HL-60/S4 treated with retinoic acid at 250 ng/mL for 4 days and 3 days (cell line): ENCODE measurements at regions not wholly inside any gene's neighbourhood (a gene's known extent, or its start where the extent isn't known, plus 50 kb on each side); places are given as distances from the start of the nearest gene placed in this dataset.

Source experiments
- in situ Hi-C: fragments of 300-500 bp; cut with MboI; formaldehyde crosslinking; loops from 2 replicates; pipeline ENCODE4 v1.7.0; 2022; ENCODE audit warnings: low sequenced_read_pairs

DNA sequence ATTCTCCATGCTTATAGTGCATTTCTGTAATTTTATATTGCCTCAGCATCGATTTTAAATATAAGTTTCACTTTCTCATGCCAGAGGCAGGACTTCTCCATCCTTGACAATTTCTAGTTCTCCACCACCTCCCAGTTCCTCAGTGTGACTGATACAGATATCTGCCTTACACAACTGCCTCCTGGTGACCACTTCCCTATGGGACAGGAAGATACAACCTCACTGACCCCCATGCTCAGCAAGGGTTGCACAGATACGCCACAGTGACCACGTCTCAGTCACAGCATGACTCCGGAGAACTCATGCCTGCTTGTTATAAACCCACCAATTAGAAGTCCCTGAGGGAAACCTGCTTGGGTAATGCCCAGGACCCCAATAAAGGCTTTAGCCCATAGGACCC lies 284.0 kb upstream of the MC4R start:
- in situ Hi-C loops: no loop called here

DNA sequence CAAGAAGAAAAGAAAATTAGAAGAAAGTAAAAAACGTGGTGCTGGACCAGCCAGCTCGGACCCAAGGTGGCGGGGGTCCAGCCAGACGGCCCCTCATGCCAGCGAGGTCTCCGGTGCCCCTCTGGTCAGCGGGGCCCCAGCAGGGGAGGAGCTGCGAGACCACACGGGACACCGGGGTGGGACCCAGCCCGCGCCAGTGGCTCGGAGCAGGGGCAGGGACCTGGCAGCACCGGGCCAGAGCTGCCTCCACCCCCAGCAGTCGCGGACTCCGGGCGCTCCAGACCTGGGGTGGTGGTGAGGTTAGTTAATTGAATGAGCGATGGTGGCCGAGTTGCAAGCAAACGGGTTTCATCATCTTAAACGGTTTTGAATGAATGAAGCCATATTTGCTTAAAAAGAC lies 289.9 kb upstream of the MC4R start:
- in situ Hi-C loops: no loop called here

DNA sequence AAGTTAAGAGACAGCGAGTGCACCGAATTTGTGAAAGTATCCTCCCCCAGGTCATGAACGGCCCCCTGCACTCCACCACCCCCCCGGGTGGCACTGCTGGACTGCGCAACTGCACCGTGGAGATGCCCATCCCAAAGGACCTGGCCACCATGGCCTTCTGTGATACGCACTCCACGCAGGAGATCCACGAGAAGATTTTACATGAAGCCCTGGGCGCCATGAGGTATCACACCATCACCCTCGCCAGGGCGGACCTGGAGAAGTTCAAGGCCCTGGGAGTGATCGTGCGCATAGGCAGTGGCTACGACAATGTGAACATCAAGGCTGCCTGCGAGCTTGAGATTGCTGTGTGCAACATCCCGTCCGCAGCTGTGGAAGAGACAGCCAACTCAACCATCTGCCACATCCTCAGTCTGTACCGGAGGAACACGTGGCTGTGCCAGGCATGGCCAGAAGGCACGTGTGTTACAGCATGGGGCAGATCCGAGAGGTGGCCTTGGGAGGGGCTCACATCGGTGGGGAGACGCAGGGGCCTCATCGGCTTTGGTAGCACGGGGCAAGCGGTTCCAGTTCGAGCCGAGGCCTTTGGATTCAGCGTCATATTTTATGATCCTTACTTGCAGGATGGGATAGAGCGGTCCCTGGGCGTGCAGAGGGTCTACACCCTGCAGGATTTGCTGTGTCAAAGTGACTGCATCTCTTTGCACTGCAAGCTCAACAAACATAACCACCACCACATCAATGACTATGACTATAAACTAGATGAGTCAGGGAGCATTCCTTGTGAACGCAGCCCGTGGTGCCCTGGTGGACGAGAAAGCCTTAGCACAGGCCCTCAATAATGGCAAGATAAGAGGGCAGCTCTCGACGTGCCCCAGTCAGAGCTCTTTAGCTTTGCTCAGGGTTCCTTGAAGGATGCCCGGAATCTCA lies 290.8 kb upstream of the MC4R start:
- in situ Hi-C loops: no loop called here

DNA sequence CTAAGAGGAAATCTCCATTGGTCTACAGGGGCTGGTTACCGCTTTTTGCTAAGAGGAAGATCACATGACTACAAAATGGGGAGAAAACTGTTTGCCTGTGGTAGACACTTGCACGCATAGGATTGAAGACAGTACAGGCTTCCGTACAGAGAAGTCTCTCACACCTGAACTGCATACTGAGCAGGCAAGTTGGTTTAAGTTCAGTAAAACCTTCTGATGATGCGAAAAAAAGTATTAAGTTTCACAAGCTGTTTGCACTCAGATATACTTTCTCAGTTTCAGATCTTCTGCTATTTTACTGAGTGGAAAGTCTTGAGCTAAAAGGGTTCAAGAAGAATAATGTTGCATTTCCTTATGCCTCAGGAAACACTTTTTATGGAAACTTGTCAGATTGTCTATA lies 292.2 kb upstream of the MC4R start:
- in situ Hi-C loops: no loop called here

DNA sequence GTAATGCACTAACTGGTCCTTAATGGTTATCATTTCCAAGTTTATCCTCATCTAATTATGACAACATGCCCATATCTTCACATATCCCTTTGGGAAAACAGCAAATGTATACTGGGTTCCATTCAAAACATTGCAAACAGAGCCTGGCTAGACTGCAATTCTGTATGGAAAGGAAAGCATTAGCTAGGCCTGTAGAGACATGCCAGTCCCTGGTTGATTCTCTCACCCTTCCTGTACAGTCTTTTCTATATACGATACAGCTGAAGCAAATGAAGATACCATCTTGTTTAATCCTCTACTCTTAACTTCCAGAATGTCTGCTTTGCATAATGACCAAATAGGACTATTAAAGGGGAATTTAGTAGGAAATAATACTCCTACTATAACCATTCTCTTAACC lies 294.4 kb upstream of the MC4R start:
- in situ Hi-C loops: no loop called here

DNA sequence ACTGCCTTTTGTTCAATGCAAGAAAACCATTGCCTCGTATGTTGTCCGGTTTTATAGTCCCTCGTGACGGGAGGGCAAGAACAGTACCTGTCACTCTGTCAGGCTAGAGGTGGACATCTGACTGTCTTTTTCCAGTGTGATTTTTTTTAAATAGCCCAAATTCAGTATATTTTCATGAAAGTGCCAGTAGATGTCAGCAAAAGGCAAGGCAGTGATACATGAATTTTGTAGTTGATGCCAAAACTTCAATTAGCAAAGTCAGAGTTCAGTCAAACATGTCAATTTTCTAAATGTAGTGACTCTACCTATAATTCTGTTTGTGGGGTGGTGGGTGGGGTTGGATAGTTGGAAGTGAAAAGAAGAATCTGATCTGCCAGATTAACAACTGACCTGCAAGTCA lies 296.0 kb upstream of the MC4R start:
- in situ Hi-C loops: no loop called here

DNA sequence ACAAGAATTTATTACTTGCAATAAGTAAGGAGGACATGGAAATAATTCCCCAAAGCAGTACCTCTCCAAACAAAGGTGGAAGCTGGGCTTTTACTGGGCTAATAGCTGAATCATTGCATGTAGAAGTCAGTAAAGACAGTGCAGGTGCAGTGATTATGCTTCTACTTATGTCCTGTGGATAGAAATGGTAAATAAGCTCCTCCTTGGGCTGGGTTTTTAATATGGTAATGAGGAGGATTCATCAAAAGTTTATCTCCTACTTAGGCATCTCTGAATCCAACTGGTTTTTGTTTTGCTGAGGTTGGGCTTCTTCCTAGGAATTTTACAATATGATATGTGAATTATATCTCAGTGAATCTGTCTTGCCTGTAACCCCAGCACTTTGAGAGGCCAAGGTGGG lies 297.4 kb upstream of the MC4R start:
- in situ Hi-C loops: no loop called here

DNA sequence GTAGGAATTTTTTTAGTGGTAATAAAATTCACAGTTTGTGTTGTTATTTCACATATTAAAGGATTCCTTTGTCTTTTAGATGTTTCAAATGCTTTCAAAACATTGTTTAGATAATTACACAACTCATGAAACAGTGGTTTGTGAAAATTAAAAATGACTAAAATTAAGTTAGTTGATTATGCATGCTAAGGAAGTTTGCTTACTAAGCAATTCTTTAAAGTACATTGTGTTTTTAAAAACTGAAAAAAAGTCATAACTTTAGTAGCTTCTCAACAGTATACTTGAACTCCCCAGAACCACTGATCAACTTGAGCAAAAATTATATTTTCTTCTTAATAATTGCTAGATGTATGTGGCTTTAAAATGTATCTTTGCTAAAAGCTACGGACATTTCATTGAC lies 298.4 kb upstream of the MC4R start:
- in situ Hi-C loops: no loop called here

DNA sequence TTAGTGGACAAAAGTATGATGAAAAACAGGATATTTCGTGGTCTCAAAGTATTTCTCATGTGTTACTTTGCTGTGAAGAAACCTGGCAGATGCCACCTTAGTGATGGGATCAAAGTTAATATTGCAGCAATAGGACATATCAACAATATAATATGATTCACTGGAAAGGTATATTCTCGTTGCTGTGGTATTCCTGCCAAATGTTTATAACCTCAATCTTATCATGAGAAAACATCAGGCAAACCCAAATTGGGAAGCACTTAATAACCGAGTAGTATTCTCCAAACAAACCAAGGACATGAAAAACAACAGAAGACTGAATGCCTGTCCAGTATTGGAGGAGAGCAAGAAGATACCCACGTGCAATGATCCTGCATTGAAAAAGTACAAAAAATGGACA lies 302.6 kb upstream of the MC4R start:
- in situ Hi-C loops: no loop called here

DNA sequence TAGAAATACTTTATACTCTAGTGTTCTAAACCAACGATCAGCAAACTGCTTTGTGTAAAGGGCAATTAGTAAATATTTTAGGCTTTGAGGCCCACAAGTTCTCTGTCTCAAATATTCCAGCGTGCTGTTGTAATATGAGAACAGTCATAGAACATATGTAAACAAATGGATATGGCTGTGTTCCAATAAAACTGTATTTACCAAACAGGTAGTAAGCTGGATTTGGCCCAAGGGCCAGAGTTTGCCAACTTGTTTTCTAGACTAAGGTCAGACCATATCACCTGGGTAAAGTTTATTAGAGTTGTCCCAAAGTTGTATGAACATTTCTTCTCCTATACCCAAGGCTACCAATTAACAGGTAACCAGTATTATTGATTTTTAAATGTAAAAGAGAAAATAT lies 303.2 kb upstream of the MC4R start:
- in situ Hi-C loops: no loop called here

DNA sequence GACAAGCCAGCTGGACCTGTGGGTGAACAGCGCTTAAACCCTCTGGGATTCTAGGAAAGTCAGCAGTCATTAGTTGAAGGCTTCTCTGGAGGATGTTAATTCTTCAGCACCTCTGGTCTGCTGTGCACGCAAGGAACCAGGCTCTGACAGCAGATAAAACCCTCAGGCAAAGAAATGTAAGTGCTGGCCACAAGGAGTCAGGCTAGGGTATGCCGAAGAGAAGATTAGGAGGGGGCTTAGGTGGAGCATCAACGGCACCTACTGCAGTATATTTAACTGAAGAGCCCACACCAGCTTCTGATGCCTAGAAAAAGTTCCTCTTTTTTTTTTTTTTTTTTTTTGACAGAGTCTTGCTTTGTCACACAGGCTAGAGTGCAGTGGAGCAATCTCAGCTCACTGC lies 304.2 kb upstream of the MC4R start:
- in situ Hi-C loops: no loop called here

DNA sequence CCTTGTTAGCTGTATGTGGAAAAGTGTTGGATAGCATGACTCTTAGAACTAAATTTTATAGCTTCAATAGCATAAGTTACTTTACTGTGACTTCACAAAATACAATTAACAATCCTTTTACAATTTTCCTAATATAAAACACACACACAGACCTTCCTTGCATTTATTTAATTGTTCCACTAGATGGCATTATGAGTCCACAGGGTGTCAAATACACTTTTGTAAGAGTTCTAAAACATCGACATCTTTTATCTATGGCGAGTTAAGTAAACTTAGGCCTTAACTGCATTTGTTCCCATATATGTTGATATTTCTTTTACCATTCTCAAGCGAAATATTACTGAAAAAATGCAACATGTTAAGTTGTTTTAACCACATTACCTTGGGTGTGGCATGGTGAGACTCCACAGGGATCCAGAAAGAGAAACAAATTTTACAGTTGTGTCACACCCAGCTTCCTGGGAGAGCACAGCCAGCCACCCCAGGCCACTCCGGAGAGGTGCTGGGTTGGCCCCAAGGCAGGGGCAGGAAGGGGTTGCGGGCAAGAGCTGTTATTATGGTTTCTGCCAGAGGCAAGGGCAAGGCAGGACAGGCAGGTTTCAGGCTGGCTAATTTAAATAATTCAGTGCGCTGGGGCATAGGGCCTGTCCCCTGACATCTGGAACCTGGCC lies 312.4 kb upstream of the MC4R start:
- in situ Hi-C loops: no loop called here

DNA sequence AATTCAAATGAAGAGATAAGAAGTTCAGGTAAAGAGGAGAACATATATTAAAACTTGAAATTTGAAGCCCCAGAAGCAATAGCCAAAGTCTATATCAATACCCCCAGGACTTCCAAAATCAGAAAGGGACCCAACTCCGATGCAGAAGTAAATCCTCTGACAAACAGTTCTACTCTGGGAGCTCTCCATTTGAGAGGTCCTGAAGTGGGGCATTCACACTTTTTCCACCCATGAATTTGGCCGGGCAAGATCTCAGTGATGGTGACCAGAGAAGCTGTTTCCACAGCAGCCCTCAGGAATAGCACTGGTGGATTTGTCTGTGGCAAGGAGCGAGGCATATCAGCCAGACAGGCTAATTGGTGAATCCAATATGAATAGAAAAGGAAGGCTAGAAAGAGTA lies 313.6 kb upstream of the MC4R start:
- in situ Hi-C loops: no loop called here

DNA sequence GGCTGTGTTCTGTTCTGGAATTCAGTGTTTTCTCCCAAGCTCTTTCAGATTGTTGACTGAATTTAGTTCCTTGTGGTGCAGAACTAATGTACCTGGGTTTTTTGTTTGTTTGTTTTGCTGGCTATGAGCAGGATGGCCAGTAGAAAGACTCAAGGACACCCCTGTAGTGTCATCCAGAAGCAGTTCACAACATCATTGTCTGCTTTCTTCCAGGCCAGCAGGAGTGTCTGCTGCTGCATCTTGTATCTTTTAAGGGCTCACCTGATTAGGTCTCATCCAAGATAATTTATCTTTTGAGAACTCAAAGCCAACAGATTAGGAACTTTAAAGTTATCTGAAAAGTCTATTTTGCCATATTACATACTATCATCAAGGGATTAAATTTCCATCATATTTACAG lies 318.5 kb upstream of the MC4R start:
- in situ Hi-C loops: no loop called here

DNA sequence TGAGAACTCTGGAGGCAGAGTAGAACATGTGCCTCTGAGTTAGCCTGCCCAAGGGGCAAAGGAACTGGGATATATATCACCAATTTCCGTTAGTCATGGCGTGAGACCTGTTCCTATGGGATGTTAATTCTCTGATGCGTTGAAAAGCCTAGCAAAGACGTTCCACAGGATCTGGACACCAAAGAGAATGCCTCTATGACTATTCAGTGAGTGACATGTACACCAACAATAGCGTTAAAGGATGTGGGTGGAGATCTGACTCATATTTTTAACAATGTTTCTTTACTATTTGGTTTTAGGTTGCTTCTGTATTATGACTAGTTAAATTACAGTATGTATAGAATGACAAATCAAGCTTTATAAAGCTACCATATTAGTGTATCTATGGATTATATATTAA lies 320.9 kb upstream of the MC4R start:
- in situ Hi-C loops: no loop called here

DNA sequence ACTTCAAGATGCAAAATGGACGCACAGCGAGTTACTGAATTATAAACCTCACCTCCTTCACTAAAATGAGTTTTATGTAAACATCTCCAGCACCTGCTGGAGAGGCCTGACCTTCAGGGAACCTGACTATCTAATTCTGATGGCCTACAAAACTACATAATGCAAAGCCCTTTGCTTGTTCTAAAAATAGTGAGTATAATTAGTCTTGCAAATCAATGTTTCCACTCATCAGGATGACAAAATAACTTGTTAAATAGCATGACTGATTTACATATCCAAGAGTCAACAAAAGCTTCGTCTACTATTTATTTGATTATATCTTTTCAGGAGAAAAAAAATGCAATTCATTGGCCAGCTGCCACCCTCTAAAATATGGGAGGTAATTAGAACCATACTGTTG lies 326.3 kb upstream of the MC4R start:
- in situ Hi-C loops: no loop called here

DNA sequence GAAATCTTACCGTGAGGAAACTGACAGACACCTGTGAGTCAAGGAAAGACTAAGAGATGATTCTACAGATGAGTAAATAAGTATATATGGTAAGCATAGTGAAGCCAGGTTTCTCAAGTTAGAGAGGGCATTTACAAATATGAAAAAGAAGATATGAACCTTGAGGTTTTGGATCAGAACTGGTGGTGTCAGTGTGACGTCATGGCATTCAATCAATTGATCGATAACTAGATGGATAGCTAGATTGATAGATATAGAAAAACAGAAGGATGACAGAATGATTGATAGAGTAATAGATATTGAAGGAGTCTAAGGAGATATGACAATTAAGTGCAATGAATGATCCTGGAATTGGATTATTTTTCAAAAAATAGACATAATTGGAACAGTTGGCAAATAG lies 350.2 kb upstream of the MC4R start:
- in situ Hi-C loops: no loop called here

DNA sequence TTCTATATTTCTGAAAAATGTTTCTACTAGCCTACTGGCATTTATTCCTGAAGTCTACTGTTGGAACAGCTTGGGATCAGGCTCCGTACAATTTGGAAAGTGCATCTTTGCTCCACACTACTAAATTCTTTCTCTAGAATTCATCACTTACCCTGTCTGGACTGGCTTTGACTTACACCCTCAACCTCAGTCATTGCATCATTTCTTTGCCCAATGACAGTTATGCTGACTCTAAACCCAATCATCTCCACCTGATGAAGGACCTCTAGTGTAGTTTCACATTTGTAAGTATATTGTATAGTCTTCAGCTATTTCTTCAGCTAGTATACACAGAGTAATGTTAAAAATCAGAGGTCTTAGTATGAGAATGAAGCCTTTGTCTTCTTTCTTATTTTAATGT lies 359.6 kb upstream of the MC4R start:
- in situ Hi-C loops: no loop called here

DNA sequence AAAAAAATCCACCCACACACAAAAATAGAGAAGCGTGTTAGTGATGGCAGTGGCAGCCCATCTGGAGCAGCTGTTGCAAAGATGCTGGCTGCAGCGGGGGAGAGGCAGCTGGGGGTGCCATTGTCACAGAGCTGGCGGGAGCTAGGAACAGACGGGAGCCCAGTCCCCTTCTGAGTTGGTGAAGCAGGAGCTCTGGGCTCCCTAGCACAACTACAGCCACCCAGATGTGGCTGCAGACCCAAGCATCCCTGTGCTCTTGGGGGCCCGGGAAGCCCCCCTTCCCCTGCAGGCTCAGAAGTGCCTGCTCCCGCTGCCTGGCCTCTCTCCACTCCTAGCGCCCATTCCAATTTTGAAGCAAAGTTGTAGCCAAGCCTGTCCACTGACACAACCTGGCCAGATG lies 366.6 kb upstream of the MC4R start:
- in situ Hi-C loops: no loop called here

DNA sequence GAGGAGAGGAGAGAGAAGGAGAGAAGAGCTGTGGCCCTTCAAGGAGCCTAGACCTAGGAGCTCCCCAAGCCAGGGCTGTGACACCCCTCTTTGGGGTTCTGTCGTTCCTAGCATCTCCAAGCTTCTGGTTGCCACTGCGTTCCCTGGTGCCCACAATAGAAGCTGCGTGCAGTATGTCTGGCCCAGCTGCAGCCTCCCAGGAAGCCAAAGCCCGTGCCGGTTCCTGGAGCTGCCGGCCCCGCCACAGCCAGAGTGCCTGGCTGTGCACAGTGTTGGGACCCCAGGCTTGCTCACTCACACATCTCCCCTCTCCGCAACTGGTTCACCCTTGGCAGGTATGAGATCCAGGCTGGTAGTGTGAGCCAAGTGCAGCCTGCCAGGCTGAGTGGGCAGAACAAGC lies 367.7 kb upstream of the MC4R start:
- in situ Hi-C loops: no loop called here

DNA sequence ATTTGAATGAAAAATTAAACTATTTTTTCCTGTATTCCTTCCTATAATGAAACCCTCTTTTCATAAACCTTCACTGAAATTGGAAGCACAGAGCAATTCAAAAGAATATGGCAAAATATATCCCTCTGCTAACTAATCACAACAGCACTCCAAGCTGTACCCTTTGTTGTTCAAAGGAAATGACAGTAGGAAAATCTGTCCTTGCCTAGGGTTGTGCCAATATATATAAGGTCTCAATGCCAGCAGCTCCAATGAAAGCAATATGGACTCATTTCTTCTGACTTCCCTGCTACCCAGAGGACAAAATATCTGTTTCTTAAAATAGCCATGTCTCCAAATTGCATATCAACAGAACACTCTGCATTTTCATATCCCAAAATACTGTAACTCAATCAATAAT lies 373.9 kb upstream of the MC4R start:
- in situ Hi-C loops: no loop called here

DNA sequence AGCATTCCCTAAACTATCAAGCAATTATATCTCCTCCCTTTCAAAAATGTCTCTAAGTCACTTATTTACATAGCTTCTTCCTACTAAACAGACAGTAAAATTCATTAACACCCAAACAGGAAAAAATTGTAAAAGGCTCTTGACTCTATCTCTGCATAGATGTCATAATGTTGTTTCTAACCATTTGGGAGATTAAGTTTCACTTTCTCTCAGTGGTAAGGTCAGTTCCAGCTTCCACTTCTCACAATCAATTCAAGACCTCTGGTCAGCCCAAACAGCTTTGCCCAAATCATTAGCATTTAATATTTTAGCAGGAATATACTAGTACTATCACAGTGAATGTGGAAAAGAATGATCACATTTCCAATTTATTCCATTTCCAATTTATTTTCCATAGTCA lies 374.3 kb upstream of the MC4R start:
- in situ Hi-C loops: no loop called here

DNA sequence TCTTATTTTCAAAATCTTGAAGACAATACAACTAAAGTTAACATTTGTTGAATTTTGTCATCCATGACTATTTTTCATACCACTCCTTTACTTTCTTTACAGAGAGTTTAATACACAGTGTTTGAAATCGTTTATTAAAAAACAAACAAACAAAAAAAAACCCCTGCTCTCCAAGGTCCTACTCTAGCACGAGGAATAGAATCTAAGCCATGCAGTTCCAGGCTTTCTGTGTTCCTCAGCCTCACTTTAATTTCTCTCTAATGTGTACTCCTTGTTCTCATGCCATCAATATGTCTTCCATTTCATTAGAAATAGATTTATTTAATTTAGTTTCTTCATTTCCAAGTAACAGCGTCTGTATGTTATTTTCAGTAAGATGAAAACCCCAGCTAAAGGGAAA lies 381.2 kb upstream of the MC4R start:
- in situ Hi-C loops: no loop called here
